HG03354 (cell line): ENCODE measurements at regions not wholly inside any gene's neighbourhood (a gene's known extent, or its start where the extent isn't known, plus 50 kb on each side); places are given as distances from the start of the nearest gene placed in this dataset.
"Not testable (repeated sequence)": the region's sequence is repeated elsewhere in the genome, so short reads cannot be mapped to it uniquely, and the experiment has no call there.

Source experiments
- ATAC-seq: cut with Tn5 transposase; IDR thresholded peaks from one replicate; pipeline ENCODE4 v1.9.1; 2021; ENCODE audit warnings: mild to moderate bottlenecking; ENCODE audit not compliant: unreplicated experiment, poor library complexity, severe bottlenecking

DNA sequence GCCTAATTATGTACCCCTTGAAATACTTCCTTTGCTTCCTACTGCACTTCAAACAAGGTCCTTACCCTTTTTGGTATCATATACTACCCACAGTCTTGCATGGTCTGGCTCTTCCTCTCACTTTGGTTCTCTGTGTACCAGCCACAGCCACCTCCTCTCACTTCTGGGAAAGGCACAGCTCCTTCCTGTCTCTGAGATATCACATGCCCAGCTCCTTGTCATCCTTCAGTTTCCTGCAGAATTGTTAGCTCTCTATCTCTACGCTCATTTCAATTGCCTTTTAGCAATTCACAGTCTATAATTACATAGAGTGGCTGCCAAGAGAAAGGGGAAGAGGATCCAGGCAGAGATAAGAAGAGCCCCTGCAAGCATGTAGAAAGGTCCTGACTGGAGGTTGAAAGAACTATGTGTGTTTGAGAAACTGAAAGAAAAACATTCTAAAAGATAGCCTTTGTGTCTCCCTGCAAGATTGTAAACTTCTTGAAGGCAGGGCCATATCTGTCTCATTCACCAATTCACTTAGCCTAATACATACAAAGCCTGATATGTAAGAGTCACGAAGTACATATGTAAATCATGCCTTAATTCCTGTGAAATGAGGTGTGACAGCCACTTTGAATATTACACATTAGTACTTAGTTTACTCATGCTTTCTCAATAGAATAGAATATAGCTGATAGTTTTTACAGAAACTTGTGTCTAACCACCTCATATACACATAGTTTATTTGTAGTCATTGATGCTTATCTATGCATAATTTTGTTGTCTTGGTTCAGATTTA lies 933.1 kb downstream of the DIAPH3 start:
- ATAC-seq, result no peak

DNA sequence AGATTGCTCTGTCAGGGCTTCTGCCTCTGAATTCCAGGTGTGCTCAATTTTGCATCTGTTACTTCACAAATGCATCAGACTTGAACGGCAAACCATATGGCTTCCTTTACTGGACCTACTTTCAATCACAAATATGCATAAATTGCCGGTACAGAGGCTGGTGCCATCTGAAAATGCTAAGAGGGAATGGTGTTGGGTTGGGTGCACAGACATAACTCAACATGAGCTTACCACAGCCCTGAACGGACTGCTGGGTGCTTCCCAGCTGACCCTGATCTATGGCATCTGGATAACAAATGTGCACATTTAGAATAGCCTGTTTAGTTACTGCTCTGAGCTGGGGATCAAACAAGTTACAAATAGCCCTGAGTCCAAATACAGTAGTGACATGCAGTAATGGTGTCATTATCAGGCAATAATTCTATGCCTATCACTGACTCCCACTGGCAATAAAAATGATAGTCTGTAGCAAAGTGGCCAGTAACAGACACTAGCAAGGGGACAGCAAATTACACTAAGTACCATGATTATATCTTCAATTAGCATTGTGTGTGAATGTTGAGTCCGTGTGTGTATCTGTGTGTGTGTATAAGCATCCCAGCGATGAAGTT lies 927.3 kb downstream of the DIAPH3 start:
- no peak for ATAC-seq

DNA sequence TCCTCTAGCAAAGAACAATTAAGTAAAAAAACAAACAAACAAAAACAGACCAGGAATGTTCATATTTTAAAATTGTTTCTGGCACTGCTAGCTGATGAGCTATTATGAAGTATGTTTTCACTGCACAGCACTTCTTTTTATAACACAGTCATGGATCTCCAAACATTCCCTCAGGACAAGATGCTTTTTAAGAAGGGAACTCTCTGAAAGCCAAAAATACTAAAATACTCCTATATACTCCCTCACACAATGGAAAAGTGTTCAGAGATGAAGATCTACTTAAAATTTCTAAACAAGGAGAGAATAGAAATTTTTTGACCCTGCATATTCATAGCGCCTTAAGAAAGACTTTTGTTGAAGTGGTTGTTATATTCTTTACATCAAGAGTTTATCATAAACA lies 926.8 kb downstream of the DIAPH3 start:
- no peak for ATAC-seq

DNA sequence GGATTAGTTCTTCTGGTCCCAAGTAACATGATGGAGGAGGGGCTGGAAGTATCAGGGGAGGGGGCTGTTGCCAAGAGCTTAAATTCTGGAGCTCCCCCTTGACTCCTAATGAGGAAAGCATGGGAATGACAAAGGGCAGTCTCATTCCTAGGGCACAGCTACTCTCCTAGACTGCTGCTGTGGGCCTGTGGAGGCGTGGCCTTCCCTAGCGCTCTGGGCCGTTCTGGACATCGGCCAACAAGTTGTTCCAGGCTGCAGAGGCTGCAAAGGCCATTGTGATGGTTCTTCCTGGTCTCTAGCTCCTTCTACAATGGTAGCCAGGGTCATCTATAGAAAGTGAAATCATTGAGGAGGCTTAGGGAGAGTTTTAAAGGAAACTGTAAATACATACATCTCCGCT lies 916.6 kb downstream of the DIAPH3 start:
- no peak for ATAC-seq

DNA sequence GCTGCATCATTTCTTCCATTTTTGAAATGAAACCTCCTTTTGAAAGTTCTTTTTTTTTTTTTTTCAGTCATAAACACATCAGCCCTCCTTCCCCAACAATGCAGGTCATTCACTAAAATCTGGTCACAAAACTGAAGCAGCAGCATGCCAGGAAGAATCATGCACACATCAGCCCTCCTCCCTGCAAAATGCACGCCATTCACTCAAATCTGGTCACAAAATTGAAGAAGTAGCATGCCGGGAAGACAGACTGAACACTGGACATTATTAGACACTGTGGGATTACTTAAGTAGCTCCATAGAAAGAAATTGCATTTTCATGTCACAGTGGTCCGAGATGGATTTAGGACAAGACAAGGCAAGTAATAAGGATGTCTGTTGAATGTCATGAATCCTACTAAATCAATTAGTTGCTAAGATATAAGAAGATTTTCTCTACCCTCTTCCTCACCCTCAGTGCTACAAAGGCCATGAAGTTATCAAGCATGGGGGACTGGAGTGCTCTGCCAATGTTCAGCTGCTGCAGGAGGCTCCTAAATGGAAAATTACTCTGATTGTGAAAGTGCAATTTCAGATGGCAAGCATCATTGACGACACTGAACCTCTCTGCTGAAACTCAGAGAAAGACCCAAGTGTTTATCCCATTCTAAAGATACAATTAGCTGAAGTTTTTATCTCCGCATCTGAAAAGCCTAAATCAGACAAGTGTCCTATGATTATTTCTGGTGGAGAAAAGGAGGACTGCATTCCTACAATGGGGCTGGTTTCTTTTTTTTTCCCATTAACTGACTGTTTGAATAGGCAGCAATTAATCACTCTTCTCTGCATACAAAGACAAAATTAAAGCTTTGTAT lies 913.2 kb downstream of the DIAPH3 start:
- no peak for ATAC-seq

DNA sequence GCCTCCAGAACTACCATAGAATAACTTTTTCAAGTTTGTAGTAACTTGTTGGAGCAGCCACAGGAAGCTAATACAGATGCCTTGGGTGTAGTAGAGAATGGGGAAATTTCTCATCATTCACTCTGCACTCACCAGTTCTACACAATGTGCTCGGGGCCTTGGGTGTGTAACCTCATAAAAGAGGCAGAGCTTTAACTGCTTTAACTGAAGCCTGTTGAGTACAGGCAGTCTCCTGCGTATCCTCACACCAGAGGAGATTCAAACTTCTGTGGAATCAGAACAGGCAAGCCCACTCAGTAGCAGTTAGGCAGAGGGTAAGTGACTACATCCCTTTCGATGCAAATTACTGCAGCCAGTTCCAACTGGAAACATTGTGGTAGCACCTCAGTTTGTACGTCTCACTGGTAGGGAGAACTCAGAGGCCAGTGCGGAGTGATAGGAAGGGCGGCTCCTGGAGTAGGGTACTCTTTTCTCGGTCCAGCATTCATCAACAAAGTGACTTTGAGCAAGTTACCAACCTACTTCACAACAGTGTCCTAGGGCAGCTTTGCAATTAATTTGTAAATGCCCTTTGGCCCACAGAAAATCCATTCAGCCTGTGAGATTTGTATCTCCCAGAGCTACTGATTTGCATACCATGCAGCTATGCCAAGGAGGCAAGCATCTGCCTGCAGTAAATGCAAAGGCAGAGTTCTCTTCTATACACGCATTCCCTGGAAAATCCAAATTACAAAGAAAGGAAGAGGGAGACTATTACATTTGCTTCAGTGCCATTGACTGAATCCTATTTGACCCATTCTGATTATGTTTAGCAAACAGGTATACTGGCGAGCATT lies 904.3 kb downstream of the DIAPH3 start:
- ATAC-seq, result no peak

DNA sequence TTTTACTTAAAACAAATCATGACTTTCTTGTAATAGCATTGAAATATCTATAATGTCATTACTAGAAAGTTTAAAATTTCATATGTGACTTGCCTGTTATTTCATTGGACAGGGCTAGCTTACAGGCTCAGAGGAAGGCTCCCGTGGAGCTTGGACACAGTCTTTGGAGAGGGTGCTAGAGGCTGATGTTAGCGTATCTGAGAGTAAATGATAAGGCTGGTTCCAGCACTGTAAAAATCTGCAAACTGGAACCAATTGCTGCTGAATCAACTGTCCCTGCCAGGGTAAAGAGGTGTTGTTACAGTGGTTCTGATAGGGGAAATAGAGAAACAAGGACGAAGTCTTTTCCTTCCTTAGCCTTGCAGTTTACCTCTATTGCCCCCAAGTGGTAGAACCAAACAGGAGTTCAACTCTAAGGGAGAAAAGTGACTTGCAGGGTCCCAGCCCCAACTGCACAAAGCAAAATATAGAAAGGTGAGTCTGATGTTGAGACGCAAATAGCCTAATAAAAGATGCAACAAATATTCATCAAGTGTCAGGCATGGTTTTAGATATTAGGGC lies 901.7 kb downstream of the DIAPH3 start:
- no peak for ATAC-seq

DNA sequence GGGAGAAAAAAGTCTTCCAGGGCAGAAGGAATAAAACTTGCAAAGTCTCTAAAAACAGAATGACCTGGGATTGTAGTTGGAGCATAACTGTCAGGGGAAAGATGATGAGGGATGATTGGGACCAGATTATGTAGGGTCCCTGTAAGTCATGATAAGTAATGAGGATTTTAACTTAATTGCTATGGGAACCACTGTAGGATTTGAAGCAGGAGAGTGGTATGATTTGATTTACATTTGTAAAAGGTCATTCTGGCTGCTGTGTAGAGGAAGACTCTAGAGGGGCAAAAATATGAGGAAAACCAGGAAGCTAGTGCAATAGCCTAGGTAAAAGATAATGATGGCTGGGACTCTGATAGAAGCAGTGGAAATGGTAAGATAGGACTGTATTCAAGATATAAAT lies 900.2 kb downstream of the DIAPH3 start:
- ATAC-seq, result no peak

DNA sequence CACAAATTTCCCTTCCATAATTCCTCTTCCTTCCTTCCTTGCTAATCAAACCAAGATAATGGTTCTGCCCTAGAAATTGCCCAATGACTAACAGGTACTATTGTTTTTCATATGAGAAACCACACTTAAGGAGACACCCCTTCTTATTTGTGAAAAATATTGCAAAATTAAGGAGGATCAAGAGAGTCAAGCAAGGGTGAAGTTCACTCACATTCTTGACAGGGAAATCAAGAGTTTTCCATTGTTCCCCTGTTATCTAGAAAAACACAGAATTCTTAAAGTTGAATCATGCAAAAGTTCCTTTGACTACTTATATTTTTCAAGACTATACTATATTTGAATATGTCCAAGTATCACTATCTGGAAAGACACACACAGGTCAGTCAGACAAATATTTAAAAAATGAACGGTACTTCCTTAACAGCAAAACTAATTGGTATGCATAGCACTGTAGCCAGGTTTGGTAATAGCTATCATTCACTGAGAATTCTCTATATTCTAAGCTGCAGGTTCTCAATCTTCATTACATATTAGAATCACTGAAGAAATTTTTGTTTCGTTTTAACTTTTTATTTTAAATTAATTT lies 897.2 kb downstream of the DIAPH3 start:
- ATAC-seq, result no peak

DNA sequence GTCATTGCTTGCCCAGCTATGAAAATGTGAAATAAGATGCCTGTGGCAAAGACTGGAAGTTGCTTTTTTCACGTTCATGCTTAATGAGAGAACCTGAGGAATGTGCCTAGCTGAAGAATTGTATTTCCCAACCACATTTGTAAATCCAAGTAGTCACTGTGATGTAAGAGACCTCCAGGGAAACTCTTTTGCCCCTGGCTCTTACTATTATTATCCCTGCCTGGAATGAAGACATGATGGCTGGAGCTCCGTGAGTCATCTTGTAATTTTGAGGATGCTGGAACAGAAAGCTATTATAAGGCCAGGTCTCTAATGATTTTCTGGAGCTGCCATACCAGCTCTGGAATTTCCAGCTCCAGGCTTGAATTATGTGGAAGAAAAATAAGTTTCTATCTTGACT lies 894.3 kb downstream of the DIAPH3 start:
- no peak for ATAC-seq

DNA sequence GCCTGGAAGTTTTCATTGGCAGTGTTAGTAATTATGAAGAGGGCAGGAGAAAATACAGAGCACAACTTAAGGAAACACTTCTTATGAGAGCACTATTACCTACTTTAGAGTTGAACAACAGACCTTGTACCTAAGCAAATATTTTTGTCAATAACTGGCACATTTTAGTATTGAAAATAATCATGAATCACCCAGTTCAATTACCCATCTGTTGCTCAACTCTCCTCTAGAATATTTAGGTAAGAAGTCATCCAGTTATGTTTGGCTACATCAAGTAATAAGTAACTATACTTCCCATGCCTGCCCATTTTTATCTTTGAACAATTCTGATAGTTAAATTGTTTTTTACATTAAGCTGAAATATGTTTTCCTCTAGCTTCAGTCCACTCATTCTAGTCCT lies 893.4 kb downstream of the DIAPH3 start:
- ATAC-seq, result no peak

DNA sequence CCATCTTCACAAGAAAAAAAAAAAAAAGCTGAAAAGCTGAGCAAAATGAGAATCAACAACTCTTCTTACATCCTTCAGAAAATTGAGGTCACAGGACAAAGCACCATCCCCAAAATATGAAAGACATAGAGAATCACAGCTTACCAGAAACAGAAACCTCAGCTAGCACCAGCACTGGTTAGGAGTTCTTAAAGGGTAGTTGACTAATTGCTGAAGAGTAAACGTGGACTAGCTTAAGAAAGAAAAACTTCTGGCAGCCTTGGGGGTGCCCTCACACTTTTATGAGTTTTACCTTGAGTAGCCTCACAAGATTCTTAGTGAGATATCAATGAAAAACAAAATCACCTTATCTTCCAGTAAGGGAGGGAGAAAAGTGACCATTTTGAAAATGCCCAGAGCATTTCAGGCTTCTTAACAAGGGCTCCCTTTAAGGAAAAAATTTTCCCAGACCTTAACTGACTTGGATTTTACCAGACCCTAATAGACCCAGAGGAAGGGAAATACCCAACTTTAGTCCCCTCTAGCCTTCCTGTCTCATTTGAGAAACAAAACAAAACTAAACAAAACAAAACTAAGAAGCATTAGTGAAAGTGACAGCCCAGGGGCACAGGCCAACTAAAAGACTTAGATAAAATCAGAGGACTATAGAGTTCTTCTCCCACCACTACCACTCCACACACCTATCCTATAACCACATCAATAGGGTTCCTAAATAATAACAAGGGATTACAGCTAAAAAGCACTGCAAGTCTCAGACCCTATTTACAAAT lies 888.6 kb downstream of the DIAPH3 start:
- ATAC-seq, result peak; percentile 59

DNA sequence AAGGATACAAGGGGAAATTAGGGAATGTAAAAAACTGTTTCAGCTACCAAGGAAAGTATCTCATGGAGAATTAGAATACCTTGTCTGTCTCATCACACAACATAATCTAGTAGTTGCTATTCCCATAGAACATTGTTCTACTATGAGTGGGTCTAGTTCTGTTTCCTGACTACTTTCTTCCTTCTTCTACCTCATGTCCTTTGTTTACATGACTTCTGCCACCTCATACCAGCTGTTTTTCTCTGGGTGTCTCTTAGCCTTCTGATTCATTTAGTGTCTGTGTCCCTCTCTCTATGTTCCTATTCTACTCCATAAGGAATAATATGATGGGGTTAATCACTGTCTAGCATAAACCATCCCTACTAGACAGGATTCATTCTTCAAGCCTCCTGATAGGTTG lies 887.3 kb downstream of the DIAPH3 start:
- no peak for ATAC-seq

DNA sequence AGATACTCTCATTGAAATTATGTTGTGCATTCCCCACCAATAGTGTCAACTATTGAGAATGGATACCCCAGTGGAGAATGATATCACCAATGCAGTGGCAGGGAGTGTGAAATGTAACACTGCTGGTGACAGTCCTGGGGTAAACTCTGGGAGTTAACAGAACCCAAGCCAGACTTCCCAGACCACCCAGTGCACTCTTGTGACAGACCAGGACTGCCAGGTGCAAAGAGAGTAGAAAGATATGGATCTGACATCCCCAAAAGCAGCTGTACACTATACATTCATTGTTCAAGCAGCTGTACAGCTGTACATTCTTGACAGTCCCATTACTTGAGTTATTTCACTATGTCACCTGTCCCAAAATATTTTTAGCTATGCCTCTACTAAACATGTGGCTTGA lies 886.6 kb downstream of the DIAPH3 start:
- ATAC-seq, result no peak

DNA sequence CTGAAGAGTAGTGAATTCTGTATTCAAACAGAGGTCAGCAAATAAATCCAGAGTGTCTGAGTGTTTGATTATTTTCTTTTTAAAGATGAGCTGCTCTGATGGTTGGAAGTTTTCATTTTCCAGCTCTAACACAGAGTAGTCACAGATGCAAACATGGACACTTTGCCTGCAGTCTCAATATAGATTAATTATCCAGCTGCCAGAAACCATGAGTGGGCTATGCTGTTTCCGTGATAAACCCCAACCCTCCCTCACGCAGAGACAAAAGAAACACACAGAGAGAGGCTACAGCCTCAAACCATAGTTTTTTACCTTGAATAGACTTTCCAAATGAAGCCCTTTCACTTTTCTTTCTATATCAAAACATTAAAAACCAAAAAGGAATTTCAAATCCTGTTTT lies 884.7 kb downstream of the DIAPH3 start:
- no peak for ATAC-seq

DNA sequence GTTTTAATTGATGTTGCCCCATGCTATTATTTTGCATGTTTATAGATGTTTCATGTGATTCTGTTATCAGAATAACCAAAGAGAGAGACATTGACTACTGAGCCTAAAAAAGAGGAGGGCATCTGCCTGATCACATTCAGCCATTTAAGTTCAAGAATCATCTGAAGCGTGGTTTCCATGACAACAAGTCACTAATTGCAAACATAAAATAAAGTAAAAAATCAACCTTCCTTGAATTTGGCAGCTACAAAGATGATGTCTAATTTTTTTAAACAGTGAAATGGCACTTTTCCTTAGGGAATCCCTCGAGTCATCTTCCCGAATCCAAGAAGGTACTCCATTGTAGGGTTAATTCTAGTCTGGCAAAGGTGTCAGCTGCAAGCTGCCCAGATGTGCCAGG lies 884.2 kb downstream of the DIAPH3 start:
- ATAC-seq, result no peak

DNA sequence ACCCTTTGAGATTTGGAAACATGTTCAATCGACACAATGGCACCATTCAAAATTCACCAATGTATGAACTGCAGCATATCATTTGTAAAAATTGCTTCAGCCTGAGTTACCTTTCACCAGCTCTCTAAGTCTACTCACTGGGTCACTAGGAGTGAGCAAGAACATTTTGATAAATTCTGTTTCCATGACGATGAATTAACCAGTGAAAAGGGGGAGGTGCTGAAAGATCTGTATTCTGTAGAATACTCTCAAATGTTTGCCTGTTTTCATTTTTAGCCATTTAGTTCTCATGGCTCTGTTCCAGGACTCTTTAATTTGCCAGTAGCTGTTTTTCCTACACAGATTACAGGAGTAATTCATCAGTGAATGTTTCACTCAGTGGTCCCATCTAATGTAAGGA lies 883.4 kb downstream of the DIAPH3 start:
- ATAC-seq, result no peak

DNA sequence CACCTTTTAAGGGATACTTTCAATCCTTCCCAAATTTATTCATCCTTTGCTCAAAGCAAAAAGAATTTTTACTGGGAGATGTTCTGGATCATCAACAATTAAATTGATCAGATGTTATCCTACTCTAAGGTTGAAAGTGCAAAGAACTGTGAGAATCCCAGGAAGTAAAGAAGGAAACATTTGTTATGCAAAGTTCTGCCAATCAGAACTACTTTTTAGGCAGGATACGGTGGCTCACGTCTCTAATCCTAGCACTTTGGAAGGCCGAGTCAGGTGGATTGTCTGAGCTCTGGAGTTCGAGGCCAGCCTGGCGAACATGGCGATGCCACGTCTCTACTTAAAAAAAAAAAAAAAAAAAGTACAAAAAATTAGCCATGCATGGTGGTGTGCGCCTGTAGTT lies 882.3 kb downstream of the DIAPH3 start:
- ATAC-seq, result no peak

DNA sequence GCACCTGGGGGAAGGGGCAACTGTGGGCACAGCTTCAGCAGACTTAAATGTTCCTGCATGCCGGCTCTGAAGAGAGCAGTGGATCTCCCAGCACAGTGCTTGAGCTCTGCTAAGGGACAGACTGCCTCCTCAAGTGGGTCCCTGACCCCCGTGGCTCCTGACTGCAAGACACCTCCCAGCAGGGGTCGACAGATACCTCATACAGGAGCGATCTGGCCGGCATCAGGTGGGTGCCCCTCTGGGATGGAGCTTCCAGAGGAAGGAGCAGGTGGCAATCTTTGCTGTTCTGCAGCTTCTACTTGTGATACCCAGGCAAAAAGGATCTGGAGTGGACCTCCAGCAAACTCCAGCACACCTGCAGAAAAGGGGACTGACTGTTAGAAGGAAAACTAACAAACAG lies 871.5 kb downstream of the DIAPH3 start:
- ATAC-seq, result not testable (repeated sequence)
